ENCODE measurements at regions not wholly inside any gene's neighbourhood (a gene's known extent, or its start where the extent isn't known, plus 50 kb on each side); places are given as distances from the start of the nearest gene placed in this dataset.

DNA sequence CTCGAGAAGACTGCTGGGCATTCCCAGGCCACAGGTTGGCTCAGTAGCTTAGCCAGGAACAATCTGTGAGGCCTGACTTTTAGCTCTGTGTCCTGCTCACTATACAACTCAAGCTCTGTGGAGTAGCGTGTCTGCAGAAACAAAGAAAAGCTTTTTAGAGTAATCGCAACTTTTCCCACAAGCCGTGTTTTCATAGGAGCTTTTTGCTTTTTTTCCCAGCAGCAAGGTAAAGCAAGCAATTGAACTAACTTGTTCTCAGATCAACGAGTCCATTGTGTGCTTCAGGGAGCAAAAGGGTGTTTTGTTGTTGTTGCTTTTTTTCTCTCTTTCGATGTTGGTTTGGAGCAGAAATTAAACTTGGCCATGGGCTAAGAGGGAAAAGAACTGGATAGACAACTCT, 97.3 kb upstream of the BCL2L14 start:
- TF ChIP-seq, protein P1, sequence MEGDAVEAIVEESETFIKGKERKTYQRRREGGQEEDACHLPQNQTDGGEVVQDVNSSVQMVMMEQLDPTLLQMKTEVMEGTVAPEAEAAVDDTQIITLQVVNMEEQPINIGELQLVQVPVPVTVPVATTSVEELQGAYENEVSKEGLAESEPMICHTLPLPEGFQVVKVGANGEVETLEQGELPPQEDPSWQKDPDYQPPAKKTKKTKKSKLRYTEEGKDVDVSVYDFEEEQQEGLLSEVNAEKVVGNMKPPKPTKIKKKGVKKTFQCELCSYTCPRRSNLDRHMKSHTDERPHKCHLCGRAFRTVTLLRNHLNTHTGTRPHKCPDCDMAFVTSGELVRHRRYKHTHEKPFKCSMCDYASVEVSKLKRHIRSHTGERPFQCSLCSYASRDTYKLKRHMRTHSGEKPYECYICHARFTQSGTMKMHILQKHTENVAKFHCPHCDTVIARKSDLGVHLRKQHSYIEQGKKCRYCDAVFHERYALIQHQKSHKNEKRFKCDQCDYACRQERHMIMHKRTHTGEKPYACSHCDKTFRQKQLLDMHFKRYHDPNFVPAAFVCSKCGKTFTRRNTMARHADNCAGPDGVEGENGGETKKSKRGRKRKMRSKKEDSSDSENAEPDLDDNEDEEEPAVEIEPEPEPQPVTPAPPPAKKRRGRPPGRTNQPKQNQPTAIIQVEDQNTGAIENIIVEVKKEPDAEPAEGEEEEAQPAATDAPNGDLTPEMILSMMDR (IDR thresholded peaks at IDR 0.05 in 8 of 11, conservative IDR thresholded peaks at IDR 0.05 in 3 of 11): no peak
- no peak for TF ChIP-seq POLR2A (IDR thresholded peaks at IDR 0.05)
- no peak for TF ChIP-seq POLR2AphosphoS5 (IDR thresholded peaks at IDR 0.05)

Measured in spleen (tissue), 7 donors.